ENCODE measurements at regions not wholly inside any gene's neighbourhood (a gene's known extent, or its start where the extent isn't known, plus 50 kb on each side); places are given as distances from the start of the nearest gene placed in this dataset.
"Not testable (repeated sequence)": the region's sequence is repeated elsewhere in the genome, so short reads cannot be mapped to it uniquely, and the experiment has no call there.

DNA sequence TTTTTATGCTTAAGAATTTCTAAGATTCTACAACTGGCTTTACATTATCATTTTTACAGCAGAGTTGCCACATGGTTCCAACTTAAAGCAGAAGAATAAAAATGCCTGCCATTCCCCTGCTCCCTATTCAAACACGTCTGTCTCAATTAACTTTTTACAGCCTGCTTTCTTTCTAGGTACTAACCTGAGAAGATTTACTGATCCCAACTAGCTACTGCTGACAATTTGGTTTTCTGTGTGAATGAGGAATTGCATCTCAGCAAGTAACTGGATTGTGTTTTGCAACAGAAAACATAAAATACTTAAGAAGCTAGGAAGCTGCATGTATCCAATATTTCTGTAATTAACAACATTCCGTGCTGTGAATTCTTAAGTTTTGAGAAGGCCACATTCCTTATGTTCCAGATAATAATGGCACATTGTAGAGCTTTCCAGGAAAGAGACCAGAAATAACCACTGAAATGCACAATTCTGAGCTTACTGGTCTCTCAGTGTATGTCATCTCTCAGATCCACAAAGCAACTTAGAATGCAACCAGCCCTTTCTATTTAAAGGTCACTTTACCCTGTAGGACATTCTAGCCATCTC lies 306.8 kb upstream of the NMUR2 start:
- DNase-seq: no peak

DNA sequence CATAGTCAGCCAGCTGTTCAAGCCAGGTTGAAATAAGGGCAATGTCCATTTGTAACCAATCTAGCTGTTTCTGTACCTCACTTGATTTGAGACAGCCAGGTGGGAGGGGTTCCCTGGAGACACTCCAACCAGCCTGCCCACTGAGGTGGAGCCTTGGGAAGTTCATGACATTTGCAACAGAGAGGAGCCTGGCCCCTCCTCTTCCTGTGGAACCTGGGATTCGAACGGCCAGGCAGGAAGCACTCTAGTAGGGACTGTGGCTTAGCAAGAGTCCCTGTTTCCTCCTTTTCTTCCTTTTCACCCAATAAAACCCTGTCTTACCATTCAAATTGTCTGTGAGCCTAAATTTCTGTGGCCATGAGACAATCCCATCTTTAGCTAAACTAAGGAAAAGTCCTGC lies 312.3 kb upstream of the NMUR2 start:
- no peak for DNase-seq

DNA sequence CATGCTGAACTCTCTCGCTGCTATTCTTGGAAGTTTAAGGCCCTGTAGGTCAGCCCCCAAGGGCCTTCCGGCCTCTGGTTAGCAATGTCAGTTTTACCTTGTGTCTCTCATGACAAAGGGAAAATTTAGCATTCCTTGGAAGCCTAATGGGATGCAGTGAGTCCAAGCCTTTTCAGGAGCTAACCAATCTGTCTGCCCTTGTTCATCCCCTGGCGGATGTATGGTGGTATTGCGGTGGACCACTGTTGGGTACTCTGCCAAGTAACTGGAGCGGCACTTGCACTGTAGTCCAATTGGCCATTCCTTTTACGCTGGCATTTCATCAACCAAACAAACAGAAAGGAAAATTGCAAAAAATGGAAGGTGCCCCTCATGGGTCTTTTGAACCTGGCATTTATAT lies 318.4 kb upstream of the NMUR2 start:
- no peak for DNase-seq

DNA sequence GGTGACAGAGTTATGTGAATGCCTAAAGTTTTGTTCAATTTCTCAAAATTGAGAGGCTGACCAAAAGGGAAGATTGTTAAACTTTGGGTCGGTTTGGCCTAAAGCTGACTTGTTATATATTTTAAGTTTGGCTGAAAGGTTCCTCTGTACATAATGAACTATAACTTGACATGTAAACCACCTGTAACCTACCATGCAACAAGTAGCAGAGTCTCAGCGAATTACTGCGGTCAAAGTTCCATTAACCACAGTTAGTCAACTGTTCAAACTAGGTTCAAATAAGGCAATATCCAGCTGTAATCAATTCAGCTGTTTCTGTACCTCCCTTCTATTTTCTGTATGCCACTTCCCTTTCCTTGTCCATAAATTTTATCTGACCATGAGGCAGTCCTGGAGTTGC lies 325.1 kb upstream of the NMUR2 start:
- no peak for DNase-seq

DNA sequence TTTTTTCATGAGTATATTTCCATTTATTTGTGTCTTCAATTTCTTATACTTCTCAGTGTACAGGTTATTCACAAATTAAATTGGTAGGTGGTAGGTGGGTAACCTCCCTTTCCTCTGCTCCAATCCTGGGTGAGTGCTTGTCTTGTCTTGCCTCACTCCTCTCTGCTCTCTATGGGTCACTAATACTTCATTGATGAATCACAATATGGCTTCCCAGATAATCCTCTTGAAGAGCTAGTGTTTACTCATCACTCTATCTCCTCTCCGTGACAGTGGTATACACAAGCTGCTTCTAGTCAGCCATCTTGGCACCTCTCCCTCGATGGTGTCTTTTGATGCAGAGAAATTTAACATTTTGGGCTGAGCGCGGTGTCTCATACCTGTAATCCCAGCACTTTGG lies 331.8 kb upstream of the NMUR2 start:
- DNase-seq: no peak

DNA sequence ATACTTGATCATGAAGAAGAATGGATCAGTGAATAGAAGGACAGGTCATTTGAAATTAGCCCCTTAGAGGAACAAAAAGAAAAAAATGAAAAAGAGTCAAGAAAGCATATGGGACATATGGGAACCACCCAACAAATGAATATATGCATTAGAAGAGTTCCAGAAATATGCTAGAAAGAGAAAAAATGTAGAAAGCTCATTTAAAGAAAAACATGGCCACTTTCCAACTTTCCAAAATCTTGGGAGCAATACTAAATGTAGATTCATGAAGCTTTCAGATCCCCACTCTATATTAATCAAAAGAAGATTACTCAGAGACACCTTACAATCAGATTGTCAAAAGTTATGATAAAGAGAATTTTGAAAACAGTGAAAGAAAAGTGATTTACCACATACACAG lies 334.8 kb upstream of the NMUR2 start:
- no peak for DNase-seq

DNA sequence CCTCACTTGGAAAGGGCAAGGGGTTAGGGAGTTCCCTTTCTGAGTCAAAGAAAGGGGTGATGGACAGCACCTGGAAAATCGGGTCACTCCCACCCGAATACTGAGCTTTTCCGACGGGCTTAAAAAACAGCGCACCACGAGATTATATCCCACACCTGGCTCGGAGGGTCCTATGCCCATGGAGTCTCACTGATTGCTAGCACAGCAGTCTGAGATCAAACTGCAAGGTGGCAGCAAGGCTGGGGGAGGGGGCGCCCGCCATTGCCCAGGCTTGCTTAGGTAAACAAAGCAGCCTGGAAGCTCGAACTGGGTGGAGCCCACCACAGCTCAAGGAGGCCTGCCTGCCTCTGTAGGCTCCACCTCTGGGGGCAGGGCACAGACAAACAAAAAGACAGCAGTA lies 336.0 kb upstream of the NMUR2 start:
- not testable (repeated sequence) for DNase-seq

DNA sequence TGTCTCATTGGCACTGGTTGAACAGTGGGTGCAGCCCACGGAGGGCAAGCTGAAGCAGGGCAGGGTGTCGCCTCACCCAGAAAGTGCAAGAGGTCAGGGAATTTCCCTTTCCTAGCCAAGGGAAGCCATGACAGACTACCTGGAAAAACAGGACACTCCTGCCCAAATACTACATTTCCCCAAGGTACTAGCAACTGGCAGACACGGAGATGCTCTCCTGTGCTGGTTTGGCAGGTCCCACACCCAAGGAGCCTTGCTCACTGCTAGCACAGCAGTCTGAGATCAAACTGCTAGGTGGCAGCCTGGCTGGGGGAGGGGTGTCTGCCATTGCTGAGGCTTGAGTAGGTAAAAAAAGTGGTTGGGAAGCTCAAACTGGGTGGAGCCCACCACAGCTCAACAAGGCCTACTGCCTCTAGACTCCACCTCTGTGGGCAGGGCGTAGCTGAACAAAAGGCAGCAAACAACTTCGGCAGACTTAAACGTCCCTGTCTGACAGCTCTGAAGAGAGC lies 382.7 kb upstream of the NMUR2 start:
- not testable (repeated sequence) for DNase-seq

DNA sequence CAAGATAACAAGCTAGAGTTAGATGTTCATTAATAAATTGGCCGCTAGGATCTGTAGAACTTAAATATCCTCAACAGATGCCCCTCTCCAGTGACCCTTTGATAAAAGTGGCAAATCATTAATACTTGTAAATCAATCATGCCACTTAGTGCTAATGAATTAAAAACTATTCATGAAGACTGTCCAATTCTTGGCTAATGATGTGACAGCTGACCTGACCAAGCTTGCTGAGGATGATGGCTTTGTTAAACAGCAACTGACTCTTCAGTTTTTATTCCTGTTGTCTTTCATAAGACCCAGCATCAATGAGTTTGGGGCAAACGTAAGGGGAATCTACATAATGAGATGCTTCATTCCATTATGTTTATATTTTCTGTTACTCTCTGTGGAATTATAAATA lies 396.8 kb upstream of the NMUR2 start:
- no peak for DNase-seq

DNA sequence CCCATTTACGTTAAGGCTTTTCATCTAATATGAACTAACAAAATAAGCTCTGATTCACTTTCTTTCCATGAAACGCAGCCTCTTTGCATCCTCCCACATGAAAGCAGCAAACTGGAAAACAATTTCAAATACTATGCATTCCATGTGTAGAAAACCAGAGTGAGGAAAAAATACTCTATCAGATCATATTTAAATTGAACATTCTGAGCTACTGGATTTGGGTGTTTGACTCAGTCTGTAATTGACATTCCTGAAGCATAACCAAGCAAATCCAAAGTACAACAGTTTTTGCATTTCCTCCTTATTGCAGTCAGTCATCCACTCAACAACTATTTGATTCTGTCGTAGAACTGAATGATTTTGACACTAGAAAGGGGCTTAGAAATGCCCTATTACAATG lies 399.1 kb upstream of the NMUR2 start:
- DNase-seq: no peak

DNA sequence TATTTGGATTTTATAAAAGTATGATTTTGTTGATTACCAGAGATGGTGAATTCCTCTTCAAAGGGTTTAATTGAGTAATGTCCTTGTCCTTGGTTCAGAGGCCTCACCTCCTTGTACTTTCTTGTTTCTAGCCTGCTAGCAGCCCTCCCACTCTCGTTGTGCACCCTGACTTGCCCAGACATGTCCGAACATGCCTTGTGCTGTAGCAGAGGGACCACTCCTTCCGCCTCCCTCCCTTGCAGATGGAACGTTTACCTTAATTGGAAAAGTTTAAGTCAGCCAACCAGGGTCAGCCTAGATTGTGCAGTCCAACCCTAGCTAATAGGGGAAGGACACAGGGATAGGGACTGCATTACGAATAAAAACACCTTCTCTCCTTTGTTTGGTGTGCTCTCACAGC lies 406.9 kb upstream of the NMUR2 start:
- DNase-seq: no peak

DNA sequence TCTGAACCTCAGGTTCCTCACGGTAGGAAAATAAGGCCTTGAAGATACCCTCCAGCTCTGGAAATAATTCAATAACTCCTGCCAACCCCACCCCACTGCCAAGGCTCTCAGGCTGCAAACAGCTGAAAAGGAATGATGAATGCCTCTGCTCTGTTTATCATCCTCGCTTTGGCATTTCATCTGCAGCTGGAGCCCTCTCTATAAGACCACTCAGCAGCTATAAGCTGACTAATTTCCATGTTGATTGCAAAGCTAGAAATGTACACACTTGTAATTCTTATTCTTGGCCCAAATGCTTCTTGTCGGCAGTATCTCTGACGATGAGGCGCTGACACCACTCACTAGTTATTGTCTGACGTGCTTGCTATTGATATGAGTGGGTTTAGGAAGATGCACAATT lies 408.4 kb upstream of the NMUR2 start:
- no peak for DNase-seq

DNA sequence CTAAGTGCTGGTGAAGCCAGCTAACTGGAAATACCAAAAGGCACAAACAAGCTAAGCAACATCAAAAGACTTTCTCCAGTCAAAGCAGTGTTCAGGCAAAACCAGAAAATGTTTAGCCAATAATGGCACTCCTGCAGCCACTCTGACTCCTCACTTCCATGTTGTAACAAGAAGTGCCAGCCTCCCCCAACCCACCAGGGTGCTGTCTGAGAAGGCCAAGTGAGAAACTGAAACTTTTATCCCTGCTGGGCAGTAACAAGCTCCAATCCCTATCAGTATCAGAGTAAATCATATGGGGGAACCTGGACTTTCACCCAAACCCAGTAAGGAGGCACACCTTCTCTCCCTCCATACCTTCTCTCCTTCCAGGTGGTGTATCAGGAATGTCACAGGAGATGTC lies 414.8 kb upstream of the NMUR2 start:
- DNase-seq: no peak

DNA sequence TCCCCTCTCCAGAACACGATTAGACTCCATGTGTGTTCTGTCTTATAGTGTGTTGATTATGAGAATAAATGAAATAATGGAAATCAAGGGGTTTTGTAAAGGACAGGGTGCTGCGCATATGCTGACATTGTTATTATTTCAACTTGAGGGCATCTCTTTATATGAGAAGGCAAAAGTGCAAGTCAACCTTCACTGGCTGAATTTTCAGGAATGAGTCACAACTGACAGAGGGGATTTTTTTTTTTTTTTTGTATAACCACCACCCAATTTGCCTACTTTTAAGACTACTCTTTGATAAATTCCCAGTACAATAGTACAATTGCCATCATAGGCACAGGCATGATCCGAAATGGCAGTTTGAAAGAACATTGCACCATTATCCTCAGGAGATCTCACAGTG lies 419.2 kb upstream of the NMUR2 start:
- no peak for DNase-seq

DNA sequence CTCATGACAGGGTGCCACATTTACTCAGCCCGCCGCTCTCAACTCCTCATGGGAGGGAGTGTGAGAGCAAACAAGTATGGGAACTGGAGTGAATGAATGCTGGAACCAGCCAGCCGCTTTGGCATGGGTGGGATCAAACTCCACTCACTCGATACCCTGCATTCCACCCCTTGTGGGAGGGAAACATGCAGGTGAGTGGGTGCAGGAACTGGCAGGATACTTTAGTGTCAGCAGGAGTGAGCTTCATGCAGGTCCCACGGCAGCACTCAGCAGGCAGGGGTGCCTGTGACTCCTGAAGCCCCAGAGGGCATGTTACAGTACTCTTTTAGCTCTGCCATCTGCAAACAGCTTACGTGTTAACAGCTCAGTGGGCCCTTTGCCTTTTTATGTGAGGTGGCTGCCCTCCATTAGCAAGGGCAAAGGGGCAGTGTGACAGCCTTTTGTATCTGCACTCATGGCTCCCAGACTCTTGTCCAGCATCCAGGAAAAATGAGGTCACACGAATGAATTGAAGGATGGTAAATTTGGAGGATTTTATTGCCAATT lies 433.2 kb upstream of the NMUR2 start:
- no peak for DNase-seq

DNA sequence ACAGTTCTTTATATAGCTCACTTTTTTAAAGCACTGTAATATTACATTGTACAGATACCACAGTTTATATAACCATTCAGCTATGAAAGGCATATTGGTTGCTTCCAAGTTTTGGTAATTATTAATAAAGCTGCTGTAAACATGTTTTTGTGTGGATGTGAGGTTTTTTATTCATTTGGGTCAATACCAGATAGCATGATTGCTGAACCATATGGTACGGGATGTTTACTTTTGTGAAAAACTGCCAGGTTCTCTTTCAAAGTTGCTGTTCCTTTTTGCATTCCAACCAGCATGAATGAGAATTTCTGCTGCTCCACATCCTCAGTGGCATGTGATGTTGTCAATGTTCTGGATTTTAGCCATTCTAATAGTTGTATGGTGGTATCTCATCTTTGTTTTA lies 439.6 kb upstream of the NMUR2 start:
- DNase-seq: no peak

DNA sequence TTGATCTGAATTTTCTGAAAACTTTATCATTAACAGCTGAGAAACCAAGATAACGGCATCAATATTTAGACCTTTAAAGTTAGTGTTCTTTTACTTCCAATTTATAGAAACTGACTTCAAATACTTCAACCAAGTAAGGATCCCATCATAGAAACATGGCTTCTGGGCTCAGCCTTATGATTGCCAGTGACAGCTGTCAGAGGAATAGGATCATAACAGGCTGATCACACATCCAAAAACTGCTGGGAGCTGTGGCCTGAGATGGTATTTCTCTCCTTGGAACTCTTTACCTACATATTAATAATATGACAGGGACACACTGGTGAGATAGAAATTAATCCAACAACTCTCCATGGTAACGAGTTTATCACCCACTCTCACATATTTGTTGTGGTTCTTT lies 448.3 kb upstream of the NMUR2 start:
- DNase-seq: no peak

DNA sequence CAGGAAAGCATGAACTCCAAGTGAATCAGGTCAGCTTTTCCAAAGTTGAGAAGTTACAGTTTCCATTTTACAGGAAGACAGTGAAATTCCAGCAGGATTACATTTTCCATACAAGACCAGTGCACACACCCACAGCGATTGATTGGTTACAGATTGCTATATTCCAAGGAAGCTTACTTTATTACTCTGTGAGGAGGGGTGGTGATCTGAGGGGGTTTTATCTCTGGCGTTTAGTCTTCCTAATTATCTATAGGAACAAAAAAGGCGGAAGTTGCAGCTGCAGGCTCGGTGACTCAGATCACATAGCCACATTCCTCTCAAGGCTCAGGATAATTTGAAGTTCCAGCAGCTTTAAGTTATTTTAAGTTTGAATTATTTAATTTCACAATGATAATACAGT lies 450.4 kb upstream of the NMUR2 start:
- DNase-seq: no peak

DNA sequence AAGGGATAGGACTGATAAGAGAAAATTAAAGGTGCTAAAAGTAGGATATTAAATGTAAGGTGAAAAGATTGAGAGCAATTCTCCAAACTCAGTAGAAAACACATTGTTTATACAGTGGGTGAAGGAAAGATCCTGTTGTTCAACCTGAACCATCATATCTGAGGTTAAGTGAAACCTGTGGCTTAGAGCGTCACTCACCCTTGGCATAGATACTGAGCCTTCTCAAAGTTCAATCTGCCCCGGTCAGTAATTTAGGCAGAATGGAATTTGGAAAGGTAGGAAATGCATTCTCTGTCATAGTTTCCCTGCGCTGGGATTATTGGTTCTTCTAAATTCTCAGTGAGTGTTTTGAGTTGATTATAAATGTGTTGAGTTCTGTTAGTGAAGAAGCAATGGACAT lies 456.2 kb upstream of the NMUR2 start:
- DNase-seq: no peak

DNA sequence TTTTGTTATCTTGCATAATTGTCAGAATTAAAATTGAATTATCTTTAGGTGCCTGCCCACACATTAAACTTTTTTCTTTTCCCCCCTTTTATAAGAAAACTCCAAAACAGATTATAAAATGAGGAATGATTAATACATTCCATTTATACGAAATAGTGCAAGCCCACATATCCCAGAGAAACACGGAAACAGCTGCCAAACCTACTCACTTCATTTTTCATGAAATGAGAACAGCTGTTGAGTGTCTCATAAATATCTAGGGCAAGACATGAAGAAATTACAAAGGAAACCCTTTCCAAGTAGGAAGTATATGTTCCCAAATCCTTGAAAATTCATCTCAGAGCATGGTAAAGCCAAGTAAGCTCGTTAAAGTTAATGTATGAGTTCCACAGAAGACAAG lies 459.4 kb upstream of the NMUR2 start:
- no peak for DNase-seq

DNA sequence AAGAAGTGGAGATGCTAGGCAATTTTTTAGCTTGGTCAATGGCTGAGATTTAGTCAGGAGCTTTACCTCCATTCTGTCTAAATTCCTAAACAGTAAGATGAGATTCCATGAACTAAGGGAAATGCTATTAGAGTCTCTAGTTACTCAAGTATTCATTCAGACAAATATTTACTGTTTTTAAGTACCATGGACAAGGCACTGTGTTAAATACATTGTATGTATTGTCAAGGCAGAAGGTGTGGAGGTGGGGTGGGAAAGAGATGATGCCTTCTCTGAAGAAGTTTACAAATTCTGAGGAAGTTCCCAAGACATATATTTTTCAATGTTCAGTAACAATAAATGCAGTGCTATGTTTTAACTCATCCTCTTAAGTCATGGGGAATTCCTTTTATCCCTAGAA lies 459.9 kb upstream of the NMUR2 start:
- DNase-seq: no peak

DNA sequence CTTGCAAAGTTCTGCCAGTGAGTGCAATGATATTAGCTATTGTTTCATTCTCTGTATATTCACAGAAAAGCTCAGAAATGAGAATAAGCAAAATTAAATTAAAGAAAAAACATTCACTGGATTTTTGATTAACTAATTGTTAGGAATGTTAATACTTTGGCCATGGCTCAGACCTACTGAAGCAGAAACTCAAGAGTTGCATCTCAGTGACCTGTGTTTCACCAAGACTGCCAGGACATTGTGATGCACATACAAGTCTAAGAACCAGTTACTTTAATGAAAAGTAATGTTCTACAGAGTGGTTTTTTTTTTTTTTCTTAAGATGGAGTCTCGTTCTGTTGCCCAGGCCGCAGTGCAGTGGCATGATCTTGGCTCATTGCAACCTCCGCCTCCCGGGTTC lies 464.9 kb upstream of the NMUR2 start:
- DNase-seq: no peak

DNA sequence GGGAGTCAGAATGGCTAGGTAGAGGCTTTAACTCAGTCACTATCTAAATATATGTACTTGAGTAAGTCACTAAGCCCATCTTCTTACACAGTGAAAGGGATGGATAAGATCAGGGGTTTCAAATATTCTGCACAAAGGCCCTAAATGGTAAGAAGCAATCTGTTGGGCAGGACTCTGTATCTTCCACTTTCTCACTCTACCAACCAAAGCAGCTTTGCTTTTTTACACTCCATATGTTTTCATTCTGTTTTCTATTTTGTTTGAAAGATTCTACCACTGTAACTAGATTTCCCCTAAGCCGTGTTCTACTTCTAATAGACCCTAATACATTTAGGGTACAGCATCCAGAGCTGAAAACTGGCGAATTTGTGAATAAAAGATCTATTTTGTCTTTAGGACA lies 477.5 kb upstream of the NMUR2 start:
- DNase-seq: no peak

DNA sequence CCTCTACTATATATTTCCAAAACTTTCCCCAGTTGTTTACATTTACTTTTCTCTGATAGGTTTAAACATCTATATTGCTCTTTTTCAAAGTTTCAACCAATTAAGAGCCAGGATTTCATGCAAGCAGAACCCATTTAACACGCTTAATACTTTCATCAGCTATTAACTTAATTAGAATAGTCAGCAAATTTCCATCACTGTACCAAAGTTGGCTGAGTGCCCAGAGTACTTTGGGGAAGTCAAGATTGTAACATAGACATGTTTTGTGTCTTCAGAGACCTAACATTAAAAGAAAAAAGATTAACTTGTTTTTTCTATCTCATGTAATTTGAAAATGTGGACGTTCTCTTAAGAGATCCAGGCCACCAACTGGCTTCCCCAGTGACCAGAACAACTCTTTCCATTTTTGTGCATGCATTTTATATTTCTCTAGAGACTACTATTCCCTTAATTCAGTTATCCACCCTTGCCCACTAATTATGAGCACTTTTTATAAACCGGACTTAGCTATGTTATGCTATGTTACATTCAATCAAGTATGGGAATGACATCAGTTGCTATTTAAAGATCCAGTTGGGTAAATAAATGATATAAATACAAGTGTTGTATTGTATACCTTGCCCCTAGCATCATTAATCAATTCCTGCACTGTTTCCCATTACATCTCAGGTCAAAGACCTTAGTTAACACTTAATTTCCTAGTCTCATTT lies 478.1 kb upstream of the NMUR2 start:
- DNase-seq: no peak

DNA sequence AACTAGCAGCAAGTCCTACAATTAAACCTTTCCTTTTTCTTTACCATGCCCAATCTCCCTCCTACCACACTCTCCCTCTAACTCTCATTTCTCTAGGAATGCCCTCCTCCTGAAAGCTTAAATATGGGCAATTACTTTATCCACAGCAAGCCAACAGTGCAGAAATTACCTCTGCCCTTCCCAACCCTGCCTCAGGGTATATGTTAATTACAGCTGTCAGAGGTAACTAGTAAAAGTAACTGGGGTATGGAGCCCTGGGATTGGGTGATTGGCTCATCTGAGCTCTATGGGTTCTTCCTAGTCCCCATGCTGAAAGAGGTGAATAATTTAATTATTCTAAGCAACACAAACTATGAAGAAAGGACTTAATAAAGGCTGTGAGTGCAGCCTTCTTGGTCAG lies 478.9 kb upstream of the NMUR2 start:
- no peak for DNase-seq
